Common myeloid progenitor, CD34-positive (primary cell): ENCODE measurements at regions not wholly inside any gene's neighbourhood (a gene's known extent, or its start where the extent isn't known, plus 50 kb on each side); places are given as distances from the start of the nearest gene placed in this dataset.
A peak's percentile ranks its signal among the peaks of the same experiment; 100 is the strongest.

Experiments
- CTCF ChIA-PET: fragments of 350-600 bp; sonication (Branson Sonifier 250); formaldehyde crosslinking; loops from one replicate; lab custom pipeline; 2021; ENCODE audit warnings: antibody characterized with exemption; lab: Charles Lee
- POLR2A ChIA-PET: fragments of 350-600 bp; sonication (Branson Sonifier 250); formaldehyde crosslinking; loops from one replicate; lab custom pipeline; 2021; ENCODE audit warnings: antibody characterized with exemption; lab: Charles Lee
- DNase-seq, 3 donors: peaks; one replicate each; pipeline versions ENCODE4 v3.0.0 to v3.0.0-alpha.2; 2013
- H3K27ac ChIP-seq, 2 experiments: 1 replicate in 1 of 2; 2 replicates in 1 of 2; pipeline ENCODE4 v1.7.0; 2013; ENCODE audit warnings: inconsistent platforms in 2 of 2, low read length in 2 of 2, mild to moderate bottlenecking in 2 of 2, low read depth in 1 of 2, moderate library complexity in 1 of 2; ENCODE audit not compliant: severe bottlenecking in 2 of 2, insufficient read depth in 1 of 2, poor library complexity in 1 of 2
- H3K27me3 ChIP-seq, 5 experiments: replicated peaks in 2 of 5; 1 replicate in 3 of 5; 2 replicates in 2 of 5; pipeline versions ENCODE4 v1.6.1 to v1.7.0; 2013; ENCODE audit warnings: low read length in 4 of 5, mild to moderate bottlenecking in 2 of 5, moderate library complexity in 2 of 5, inconsistent platforms in 1 of 5; ENCODE audit not compliant: insufficient read depth in 5 of 5, control insufficient read depth in 4 of 5
- H3K36me3 ChIP-seq, 4 experiments: 1 replicate in 2 of 4; 2 replicates in 2 of 4; pipeline versions ENCODE4 v1.6.1 to v1.7.0; 2013; ENCODE audit warnings: low read length in 3 of 4, control low read depth in 1 of 4, mild to moderate bottlenecking in 1 of 4; ENCODE audit not compliant: control insufficient read depth in 4 of 4, insufficient read depth in 4 of 4
- H3K4me1 ChIP-seq, 4 experiments: 1 replicate in 3 of 4; 2 replicates in 1 of 4; pipeline versions ENCODE4 v1.6.1 to v1.7.1; 2013; ENCODE audit warnings: low read length in 3 of 4, mild to moderate bottlenecking in 3 of 4, control low read depth in 1 of 4, inconsistent platforms in 1 of 4, moderate library complexity in 1 of 4; ENCODE audit not compliant: control insufficient read depth in 4 of 4, insufficient read depth in 4 of 4; ENCODE audit errors: control extremely low read depth in 1 of 4
- H3K4me3 ChIP-seq, 7 experiments: 1 replicate in 4 of 7; 2 replicates in 3 of 7; pipeline versions ENCODE4 v1.5.1 to v1.7.0; 2013; ENCODE audit warnings: mild to moderate bottlenecking in 7 of 7, low read length in 6 of 7, moderate library complexity in 6 of 7, inconsistent platforms in 2 of 7, low read depth in 2 of 7, control low read depth in 1 of 7; ENCODE audit not compliant: insufficient read depth in 4 of 7, control insufficient read depth in 1 of 7; ENCODE audit errors: extremely low read depth in 1 of 7
- H3K9me3 ChIP-seq, 5 experiments: 1 replicate in 4 of 5; 2 replicates in 1 of 5; pipeline versions ENCODE4 v1.6.1 to v1.7.1; 2013; ENCODE audit warnings: low read length in 4 of 5, mild to moderate bottlenecking in 2 of 5, inconsistent platforms in 1 of 5, low read depth in 1 of 5, moderate library complexity in 1 of 5; ENCODE audit not compliant: control insufficient read depth in 4 of 5, insufficient read depth in 2 of 5; ENCODE audit errors: control extremely low read depth in 1 of 5
- WGBS: methylation state at CpG from one replicate; pipeline ENCODE4 v1.1.5; 2013; ENCODE audit not compliant: insufficient coverage; 5-methylcytosine and 5-hydroxymethylcytosine counted together

DNA sequence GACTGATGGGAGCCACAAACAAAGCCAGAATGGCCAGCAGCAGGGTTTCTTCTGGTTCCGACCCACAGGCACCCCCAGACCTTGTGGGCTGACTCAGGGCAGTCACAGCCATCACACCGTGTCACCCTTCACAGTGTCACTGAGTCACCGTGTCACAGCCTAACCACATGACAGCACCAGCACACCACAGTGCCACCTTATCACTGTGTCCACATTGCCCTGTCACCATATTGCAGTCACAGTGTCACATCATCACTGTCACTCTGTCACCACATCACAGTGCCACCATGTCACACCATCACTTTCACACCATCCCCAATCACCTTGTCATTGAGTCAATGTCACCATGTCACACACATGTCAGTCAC lies 77.0 kb downstream of the OAT start:
- 23% methylated on average over 2 of the region's 3 CpGs for WGBS
- ChIA-PET POLR2A (no interaction called here), CTCF (no interaction called here)
- Histone ChIP-seq H3K4me3 (no peak overlapping the region), H3K4me1 (peaks cover 0 to 20% (median 13%) of the 10 kb centered on the region in 4 experiments), H3K36me3 (no peaks in the 10 kb centered on the region), H3K27me3 (no peaks in the 10 kb centered on the region), H3K9me3 (no peaks in the 10 kb centered on the region), H3K27ac (no peak overlapping the region)
- peak; percentile 63 to 94 (median 84) for DNase-seq

DNA sequence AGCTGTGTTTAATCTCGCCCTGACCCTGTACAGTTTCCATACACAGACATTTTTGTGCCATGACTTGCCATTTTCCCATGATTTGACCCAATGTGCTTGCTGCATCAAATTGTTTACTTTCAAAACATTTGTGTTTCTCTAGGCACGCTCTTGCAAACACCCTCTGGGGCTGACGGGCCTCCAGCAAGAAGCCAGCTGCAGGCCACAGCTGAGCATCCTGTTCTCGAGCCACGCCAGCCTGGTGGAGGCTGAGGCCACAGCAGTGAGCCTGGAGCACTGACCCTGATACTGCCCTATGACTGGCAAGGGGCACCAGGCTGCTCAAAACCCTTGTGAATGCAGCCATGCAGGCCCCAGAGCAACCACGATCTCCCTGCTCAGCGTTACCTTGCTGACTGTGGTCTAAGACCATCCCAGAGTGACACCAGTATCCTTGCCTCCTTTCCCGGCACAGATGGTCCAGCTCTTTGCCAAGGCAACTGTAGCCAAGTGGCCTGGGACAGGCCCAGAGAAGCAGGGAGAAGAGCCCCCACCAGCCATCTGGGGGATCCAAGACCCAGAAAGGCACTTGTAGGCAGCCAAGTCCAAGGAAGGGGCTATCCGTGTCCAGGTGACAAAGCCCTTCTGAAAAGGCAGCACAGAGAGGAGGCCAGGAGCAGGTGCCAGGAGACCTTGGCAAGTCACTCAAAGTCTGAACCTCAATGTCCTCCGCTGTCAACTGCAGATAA lies 78.5 kb downstream of the OAT start:
- Histone ChIP-seq H3K9me3 (no peaks in the 10 kb centered on the region), H3K36me3 (no peaks in the 10 kb centered on the region), H3K4me3 (no peak overlapping the region), H3K27ac (no peak overlapping the region), H3K4me1 (peaks cover 0 to 20% (median 13%) of the 10 kb centered on the region in 4 experiments), H3K27me3 (no peaks in the 10 kb centered on the region)
- POLR2A ChIA-PET: no interaction called here
- CTCF ChIA-PET: no interaction called here
- 88% methylated on average over 8 of the region's 10 CpGs for WGBS
- DNase-seq: no peak

DNA sequence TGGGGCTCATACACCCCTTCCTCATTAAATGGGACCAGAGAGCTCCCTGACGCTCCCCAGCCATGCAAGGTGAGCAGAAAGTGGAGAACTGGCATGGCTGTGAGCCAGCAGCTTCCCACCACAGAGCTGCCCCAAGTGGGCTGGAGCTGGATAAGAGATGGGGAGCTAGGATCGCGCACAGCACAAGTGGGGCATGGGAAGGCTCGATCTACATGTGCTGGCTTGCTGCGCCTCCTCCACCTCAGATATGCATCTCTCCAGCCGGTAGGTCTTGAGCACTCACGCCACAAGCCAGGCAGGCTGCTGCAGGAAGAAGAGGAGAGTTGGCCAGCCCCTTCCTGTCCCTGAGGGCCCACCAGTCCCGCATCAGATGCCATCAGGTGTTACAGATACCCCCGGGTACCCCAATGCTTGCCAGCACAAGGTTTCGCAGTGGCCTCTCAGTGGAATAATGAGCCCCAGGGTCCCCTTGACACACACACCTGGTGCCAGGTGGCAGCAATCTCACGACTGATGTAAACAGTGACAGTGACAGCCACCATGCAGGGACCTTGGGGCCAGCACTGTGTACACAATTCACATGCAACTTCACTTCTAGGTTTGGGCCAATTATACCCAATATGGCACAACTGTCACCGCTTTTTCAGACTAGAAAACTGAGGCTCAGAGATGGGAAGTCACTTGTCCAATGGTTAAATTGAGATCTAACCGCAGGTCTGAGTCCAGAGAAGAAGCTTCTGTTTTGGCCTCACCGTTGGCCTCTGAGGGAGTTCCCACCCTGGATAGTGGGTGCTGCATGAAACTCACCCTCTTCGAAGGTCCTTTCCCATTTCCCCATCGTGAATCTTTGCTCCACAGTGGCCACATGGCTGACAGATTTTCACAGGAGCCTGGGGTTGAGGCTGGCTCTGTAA lies 79.3 kb downstream of the OAT start:
- H3K4me3 ChIP-seq: no peak overlapping the region
- 98% methylated on average over 12 of the region's 16 CpGs for WGBS
- no peaks in the 10 kb centered on the region for H3K9me3 ChIP-seq
- H3K27me3 ChIP-seq: no peaks in the 10 kb centered on the region
- peaks cover 0 to 20% (median 13%) of the 10 kb centered on the region in 4 experiments for H3K4me1 ChIP-seq
- no peaks in the 10 kb centered on the region for H3K36me3 ChIP-seq
- H3K27ac ChIP-seq: no peak overlapping the region
- DNase-seq: no peak
- ChIA-PET CTCF (no interaction called here), POLR2A (no interaction called here)

DNA sequence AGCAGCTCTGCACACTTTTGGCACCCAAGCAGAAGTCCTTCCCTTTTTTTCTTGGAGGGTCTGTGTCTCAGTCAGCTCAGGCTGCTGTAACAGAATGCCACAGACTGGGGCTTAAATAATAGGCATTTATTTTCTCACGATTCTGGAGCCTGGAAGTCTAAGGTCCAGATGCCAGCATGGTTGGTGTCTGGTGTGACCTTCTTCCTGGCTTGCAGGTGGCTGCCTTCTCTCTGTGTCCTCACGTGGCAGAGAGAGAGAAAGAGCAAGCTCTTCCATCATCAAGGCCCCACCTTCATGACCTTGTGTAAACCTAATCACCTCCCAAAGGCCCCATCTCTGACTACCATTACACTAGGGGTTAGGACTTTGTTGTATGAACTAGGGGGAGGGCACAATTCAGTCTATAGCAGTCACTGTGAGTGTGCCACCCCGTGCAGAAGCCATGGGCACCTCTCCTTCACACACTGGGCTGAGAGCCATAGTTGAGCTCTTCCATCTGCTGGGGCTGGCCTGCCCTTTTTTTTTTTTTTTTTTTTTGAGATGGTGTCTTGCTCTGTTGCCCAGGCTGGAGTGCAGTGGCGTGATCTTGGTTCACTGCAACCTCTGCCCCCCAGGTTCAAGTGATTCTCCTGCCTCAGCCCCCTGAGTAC lies 80.3 kb downstream of the OAT start:
- DNase-seq: no peak
- 100% methylated on average over 1 of the region's 4 CpGs for WGBS
- H3K9me3 ChIP-seq: no peaks in the 10 kb centered on the region
- ChIA-PET CTCF (no interaction called here), POLR2A (no interaction called here)
- peaks cover 0 to 20% (median 13%) of the 10 kb centered on the region in 4 experiments for H3K4me1 ChIP-seq
- H3K27ac ChIP-seq: no peak overlapping the region
- no peaks in the 10 kb centered on the region for H3K27me3 ChIP-seq
- H3K4me3 ChIP-seq: no peak overlapping the region
- no peaks in the 10 kb centered on the region for H3K36me3 ChIP-seq

DNA sequence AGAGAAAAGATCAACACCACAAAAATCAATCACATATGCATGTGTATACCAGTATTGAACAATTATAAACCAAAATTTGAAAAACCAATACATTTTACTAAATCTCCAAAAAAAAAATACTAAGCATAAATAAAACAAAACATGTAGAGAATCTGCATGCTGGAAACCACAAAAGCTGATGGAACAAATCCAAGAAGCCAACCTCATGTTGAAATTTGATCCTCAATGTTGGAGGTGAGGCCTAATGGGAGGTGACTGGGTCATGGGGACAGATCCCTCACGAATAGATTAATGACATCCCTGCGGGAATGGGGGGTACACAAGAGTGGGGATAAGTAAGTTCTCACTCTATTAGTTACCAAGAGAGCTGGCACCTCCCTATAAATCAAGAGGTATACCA lies 82.5 kb downstream of the OAT start:
- no peaks in the 10 kb centered on the region for H3K36me3 ChIP-seq
- DNase-seq: no peak
- no CpG with 5 or more reads among the region's 2 CpGs for WGBS
- CTCF ChIA-PET: interaction anchor here (0.6 kb wide), 1 partner anchor 40 kb away, joined by 3 read pairs; no protein-coding TSS in a partner anchor
- H3K27ac ChIP-seq: no peak overlapping the region
- POLR2A ChIA-PET: no interaction called here
- H3K27me3 ChIP-seq: no peaks in the 10 kb centered on the region
- H3K4me3 ChIP-seq: no peak overlapping the region
- H3K4me1 ChIP-seq: peaks cover 0 to 13% (median 7%) of the 10 kb centered on the region in 4 experiments
- H3K9me3 ChIP-seq: peaks cover 0 to 7% (median 0%) of the 10 kb centered on the region in 5 experiments

DNA sequence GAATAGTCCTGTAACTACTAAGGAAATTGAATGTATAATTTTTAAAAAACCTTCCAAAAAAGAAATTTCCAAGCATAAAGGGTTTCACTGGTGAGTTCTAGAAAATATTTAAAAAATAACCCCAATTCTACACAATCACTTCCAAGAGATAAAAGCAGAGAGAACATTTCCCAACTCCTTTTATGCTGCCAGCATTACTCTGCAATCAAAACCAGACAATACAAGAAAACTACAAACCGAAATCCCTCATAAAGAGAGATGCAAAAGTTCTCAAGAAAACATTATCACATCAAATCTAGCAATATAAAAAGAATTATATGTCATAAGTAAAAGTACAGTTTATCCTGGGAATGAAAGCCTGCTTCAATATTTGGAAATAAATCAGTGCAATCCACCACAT lies 84.8 kb downstream of the OAT start:
- WGBS: no CpG with 5 or more reads among the region's 1 CpG
- Histone ChIP-seq H3K4me1 (no peaks in the 10 kb centered on the region), H3K36me3 (no peaks in the 10 kb centered on the region), H3K27me3 (no peaks in the 10 kb centered on the region), H3K4me3 (no peak overlapping the region), H3K27ac (no peak overlapping the region), H3K9me3 (peaks cover 0 to 10% (median 0%) of the 10 kb centered on the region in 5 experiments)
- CTCF ChIA-PET: no interaction called here
- POLR2A ChIA-PET: no interaction called here
- DNase-seq: no peak
